Memory B cell (primary cell): ENCODE measurements at regions not wholly inside any gene's neighbourhood (a gene's known extent, or its start where the extent isn't known, plus 50 kb on each side); places are given as distances from the start of the nearest gene placed in this dataset.

Experiments used
- ATAC-seq: fragments of 150-1000 bp; cut with Tn5 transposase; 2 replicates; pipeline ENCODE4 v1.10.0; 2021; ENCODE audit warnings: low read depth, mild to moderate bottlenecking, moderate library complexity
- DNase-seq, 2 donors: peaks; one replicate each; pipeline ENCODE4 v3.0.0; 2022; ENCODE audit warnings: low spot score in 2 of 2
- H3K27ac Mint-ChIP-seq: one replicate; pipeline ENCODE4 v1.8.0; 2022; ENCODE audit warnings: mild to moderate bottlenecking, moderate library complexity, mixed read lengths
- H3K27me3 Mint-ChIP-seq: one replicate; pipeline ENCODE4 v1.8.0; 2022; ENCODE audit warnings: mixed read lengths
- H3K36me3 Mint-ChIP-seq: one replicate; pipeline ENCODE4 v1.8.0; 2022; ENCODE audit warnings: mild to moderate bottlenecking, mixed read lengths
- H3K4me1 Mint-ChIP-seq: one replicate; pipeline ENCODE4 v1.8.0; 2022; ENCODE audit warnings: mixed read lengths
- H3K4me3 Mint-ChIP-seq: one replicate; pipeline ENCODE4 v1.8.0; 2022; ENCODE audit warnings: mild to moderate bottlenecking, moderate library complexity, mixed read lengths
- H3K9me3 Mint-ChIP-seq: one replicate; pipeline ENCODE4 v1.8.0; 2022; ENCODE audit warnings: mixed read lengths

DNA sequence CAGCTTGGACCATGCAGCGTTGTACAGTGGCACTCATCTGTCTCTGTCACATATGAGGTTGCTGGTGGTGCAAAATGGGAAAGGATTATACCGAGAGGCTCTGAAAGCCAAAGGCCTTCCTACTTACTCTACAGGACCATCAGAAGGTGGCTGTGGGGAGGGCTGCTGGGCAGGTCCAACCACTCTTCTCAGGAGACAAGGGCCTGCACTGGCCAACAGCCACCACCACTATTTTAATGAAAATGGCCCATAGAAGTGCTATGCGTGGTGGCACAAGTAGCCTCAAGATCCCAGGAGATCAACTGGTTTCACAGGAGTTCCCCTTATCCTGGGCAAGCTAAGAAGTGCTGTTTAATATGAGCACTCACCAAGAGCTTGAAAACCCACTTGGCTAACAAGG lies 52.3 kb downstream of the MRPL57 start:
- Mint-ChIP-seq H3K9me3 (no peaks in the 10 kb centered on the region), H3K27me3 (peaks cover 8% of the 10 kb centered on the region), H3K4me3 (no peak overlapping the region), H3K36me3 (no peaks in the 10 kb centered on the region), H3K4me1 (peaks cover 2% of the 10 kb centered on the region), H3K27ac (no peak overlapping the region)
- DNase-seq (no peak), ATAC-seq (no peak)

- DNase-seq (no peak), ATAC-seq (no peak)
- Mint-ChIP-seq H3K27ac (no peak overlapping the region), H3K4me3 (no peak overlapping the region), H3K27me3 (peaks cover 8% of the 10 kb centered on the region), H3K4me1 (peaks cover 2% of the 10 kb centered on the region), H3K36me3 (no peaks in the 10 kb centered on the region), H3K9me3 (no peaks in the 10 kb centered on the region)
Measured at GRCh38 chr13:21229241-21230024, 53.0 kb downstream of the MRPL57 start.

- peaks cover 2% of the 10 kb centered on the region for H3K4me1 Mint-ChIP-seq
- no peak overlapping the region for H3K4me3 Mint-ChIP-seq
- H3K9me3 Mint-ChIP-seq: no peaks in the 10 kb centered on the region
- DNase-seq (no peak), ATAC-seq (no peak)
- H3K27ac Mint-ChIP-seq: no peak overlapping the region
- H3K27me3 Mint-ChIP-seq: peaks cover 8% of the 10 kb centered on the region
- no peaks in the 10 kb centered on the region for H3K36me3 Mint-ChIP-seq
Measured at GRCh38 chr13:21230516-21230915, 54.1 kb downstream of the MRPL57 start.

GRCh38 chr13:21231426-21231940 lies 55.0 kb downstream of the MRPL57 start:
- Mint-ChIP-seq H3K27me3 (peaks cover 8% of the 10 kb centered on the region), H3K9me3 (no peaks in the 10 kb centered on the region), H3K4me3 (no peak overlapping the region), H3K36me3 (no peaks in the 10 kb centered on the region), H3K27ac (no peak overlapping the region), H3K4me1 (peaks cover 2% of the 10 kb centered on the region)
- no peak for ATAC-seq
- no peak for DNase-seq

- ATAC-seq (no peak), DNase-seq (no peak)
- Mint-ChIP-seq H3K9me3 (no peaks in the 10 kb centered on the region), H3K27ac (no peak overlapping the region), H3K4me3 (no peak overlapping the region), H3K27me3 (peaks cover 5% of the 10 kb centered on the region), H3K4me1 (peaks cover 2% of the 10 kb centered on the region), H3K36me3 (no peaks in the 10 kb centered on the region)
Measured at GRCh38 chr13:21232196-21232595, 55.7 kb downstream of the MRPL57 start.

- no peak for DNase-seq
- Mint-ChIP-seq H3K27ac (no peak overlapping the region), H3K9me3 (no peaks in the 10 kb centered on the region), H3K27me3 (peaks cover 5% of the 10 kb centered on the region), H3K4me1 (peaks cover 2% of the 10 kb centered on the region), H3K4me3 (no peak overlapping the region), H3K36me3 (no peaks in the 10 kb centered on the region)
- no peak for ATAC-seq
Measured at GRCh38 chr13:21232599-21232998, 56.1 kb downstream of the MRPL57 start.

GRCh38 chr13:21233086-21233485 lies 56.6 kb downstream of the MRPL57 start:
- DNase-seq: no peak
- peaks cover 2% of the 10 kb centered on the region for H3K4me1 Mint-ChIP-seq
- no peaks in the 10 kb centered on the region for H3K9me3 Mint-ChIP-seq
- ATAC-seq: no peak
- H3K27me3 Mint-ChIP-seq: peaks cover 5% of the 10 kb centered on the region
- no peak overlapping the region for H3K27ac Mint-ChIP-seq
- H3K36me3 Mint-ChIP-seq: no peaks in the 10 kb centered on the region
- no peak overlapping the region for H3K4me3 Mint-ChIP-seq

DNA sequence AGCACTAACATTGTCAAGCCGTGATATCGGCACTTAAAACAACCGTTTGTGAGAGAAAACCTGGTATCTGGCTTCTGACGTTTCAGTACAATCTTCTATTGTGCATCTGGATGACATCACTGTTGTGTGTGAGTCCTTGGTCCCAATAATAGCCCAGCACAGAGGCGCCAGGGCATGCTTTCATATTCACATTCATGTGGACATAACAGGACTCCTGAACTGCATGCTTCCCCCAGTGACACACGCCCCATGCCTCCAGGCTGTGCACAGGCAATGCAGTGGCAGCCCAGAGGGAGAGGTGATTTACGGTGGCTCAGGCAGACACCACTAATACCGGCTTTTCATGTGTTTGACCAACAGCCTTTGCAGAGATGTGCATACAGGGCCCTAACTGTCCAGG lies 58.1 kb downstream of the MRPL57 start:
- Mint-ChIP-seq H3K27me3 (no peaks in the 10 kb centered on the region), H3K27ac (no peak overlapping the region), H3K4me3 (no peak overlapping the region), H3K9me3 (no peaks in the 10 kb centered on the region), H3K4me1 (no peaks in the 10 kb centered on the region), H3K36me3 (no peaks in the 10 kb centered on the region)
- no peak for DNase-seq
- no peak for ATAC-seq

- H3K9me3 Mint-ChIP-seq: no peaks in the 10 kb centered on the region
- ATAC-seq (no peak), DNase-seq (no peak)
Measured at GRCh38 chr13:21235174-21235573, 58.7 kb downstream of the MRPL57 start.

DNA sequence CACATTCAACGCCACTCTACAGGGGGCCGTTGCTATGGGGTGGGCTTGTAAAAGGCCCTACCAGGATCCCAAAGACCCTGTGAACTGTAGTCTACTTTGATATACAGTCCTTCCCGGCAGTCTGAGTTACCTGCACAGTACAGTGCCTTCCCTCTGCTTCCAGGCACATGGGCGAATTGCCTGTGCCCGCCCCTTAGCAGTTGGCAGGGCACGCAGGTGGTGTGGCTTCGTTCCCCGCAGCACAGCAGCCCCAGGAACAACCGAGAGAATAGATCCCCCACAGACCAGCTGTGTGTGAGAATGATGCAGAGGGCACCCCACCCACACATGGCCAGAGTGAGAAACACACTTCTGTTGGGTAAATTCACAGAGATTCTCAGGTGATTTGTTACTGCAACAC lies 60.6 kb downstream of the MRPL57 start:
- Mint-ChIP-seq H3K36me3 (no peaks in the 10 kb centered on the region), H3K4me3 (no peak overlapping the region), H3K27me3 (no peaks in the 10 kb centered on the region), H3K4me1 (no peaks in the 10 kb centered on the region), H3K27ac (no peak overlapping the region), H3K9me3 (no peaks in the 10 kb centered on the region)
- DNase-seq (no peak), ATAC-seq (no peak)

More at GRCh38 chr13:21235174-21235573, 58.7 kb downstream of the MRPL57 start:
- Mint-ChIP-seq H3K4me1 (no peaks in the 10 kb centered on the region), H3K27ac (no peak overlapping the region), H3K36me3 (no peaks in the 10 kb centered on the region), H3K27me3 (no peaks in the 10 kb centered on the region), H3K4me3 (no peak overlapping the region)

- no peak for DNase-seq
- H3K9me3 Mint-ChIP-seq: no peaks in the 10 kb centered on the region
- H3K4me3 Mint-ChIP-seq: no peak overlapping the region
- H3K4me1 Mint-ChIP-seq: no peaks in the 10 kb centered on the region
- H3K27me3 Mint-ChIP-seq: no peaks in the 10 kb centered on the region
- H3K36me3 Mint-ChIP-seq: no peaks in the 10 kb centered on the region
- no peak for ATAC-seq
- no peak overlapping the region for H3K27ac Mint-ChIP-seq
Measured at GRCh38 chr13:21238267-21238666, 61.8 kb downstream of the MRPL57 start.

DNA sequence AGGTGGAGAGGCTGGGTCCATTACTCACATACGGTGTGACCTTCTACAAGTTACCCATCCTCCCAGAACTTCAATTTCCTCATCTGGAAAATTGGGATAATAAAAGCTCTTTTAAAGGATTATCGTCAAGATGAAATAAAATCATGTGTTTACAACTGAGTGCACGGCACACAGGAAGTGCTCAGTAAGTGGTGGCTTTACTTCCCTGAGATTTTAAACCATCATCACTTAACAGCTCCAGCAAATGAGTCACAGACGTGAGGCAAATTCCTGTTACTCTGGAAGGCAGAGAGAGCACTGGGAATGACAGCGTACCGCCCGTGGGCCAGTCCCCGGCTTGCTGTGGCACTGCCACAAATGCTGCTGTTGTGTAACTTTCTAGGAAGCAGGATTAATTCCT lies 64.1 kb downstream of the MRPL57 start:
- DNase-seq (no peak), ATAC-seq (no peak)
- H3K27me3 Mint-ChIP-seq: peaks cover 3% of the 10 kb centered on the region
- H3K36me3 Mint-ChIP-seq: no peaks in the 10 kb centered on the region
- H3K4me1 Mint-ChIP-seq: no peaks in the 10 kb centered on the region
- no peak overlapping the region for H3K27ac Mint-ChIP-seq
- H3K9me3 Mint-ChIP-seq: no peaks in the 10 kb centered on the region
- H3K4me3 Mint-ChIP-seq: no peak overlapping the region

DNA sequence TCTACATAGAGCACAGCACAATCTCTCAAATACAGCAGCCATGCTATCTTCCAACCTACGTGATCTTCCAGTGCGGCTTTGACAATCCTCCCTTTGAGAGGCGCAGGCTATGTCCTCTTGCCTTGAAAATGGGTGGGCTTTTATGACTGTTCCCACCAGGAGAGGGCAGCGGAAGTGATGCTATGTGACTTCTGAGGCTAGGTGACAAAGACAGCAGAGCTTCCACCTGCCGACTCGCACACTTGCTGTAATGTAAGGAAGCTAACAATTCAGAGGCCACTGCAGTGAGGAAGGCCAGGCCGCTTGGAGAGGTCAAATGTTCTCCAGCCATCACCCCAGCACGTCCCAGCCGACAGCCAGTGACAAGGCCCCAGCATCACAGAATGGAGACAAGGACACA lies 65.8 kb downstream of the MRPL57 start:
- Mint-ChIP-seq H3K27ac (no peak overlapping the region), H3K9me3 (no peaks in the 10 kb centered on the region), H3K4me1 (no peaks in the 10 kb centered on the region), H3K4me3 (no peak overlapping the region), H3K36me3 (no peaks in the 10 kb centered on the region), H3K27me3 (peaks cover 3% of the 10 kb centered on the region)
- ATAC-seq: no peak
- no peak for DNase-seq

- no peaks in the 10 kb centered on the region for H3K36me3 Mint-ChIP-seq
- no peaks in the 10 kb centered on the region for H3K4me1 Mint-ChIP-seq
- no peak overlapping the region for H3K4me3 Mint-ChIP-seq
- H3K27ac Mint-ChIP-seq: no peak overlapping the region
- H3K9me3 Mint-ChIP-seq: no peaks in the 10 kb centered on the region
- peaks cover 3% of the 10 kb centered on the region for H3K27me3 Mint-ChIP-seq
- no peak for DNase-seq
- no peak for ATAC-seq
Measured at GRCh38 chr13:21243045-21243897, 66.8 kb downstream of the MRPL57 start.
